HL-60 (cell line): ENCODE measurements at regions not wholly inside any gene's neighbourhood (a gene's known extent, or its start where the extent isn't known, plus 50 kb on each side); places are given as distances from the start of the nearest gene placed in this dataset.

Source experiments
- DNase-seq, 2 experiments: peaks; one replicate each; pipeline ENCODE4 v3.0.0-alpha.2; 2010 to 2020; ENCODE audit warnings: low read depth in 1 of 2, low spot score in 1 of 2
- H3K27ac ChIP-seq: fragments of 250-450 bp; sonication (Bioruptor Pico); replicated peaks from 2 replicates; pipeline ENCODE4 v1.5.1; 2020; ENCODE audit warnings: mild to moderate bottlenecking, moderate library complexity
- H3K27me3 ChIP-seq: fragments of 250-450 bp; sonication (Bioruptor Pico); 2 replicates; pipeline ENCODE4 v1.5.1; 2021; ENCODE audit warnings: mild to moderate bottlenecking, moderate library complexity; ENCODE audit not compliant: insufficient read depth, poor library complexity, severe bottlenecking
- H3K4me3 ChIP-seq: replicated peaks from 2 replicates; pipeline ENCODE4 v1.5.1; 2011; ENCODE audit warnings: mild to moderate bottlenecking, control low read depth, low read length; ENCODE audit not compliant: insufficient read depth
- CTCF ChIP-seq: IDR thresholded peaks from one replicate; pipeline ENCODE4 v1.5.1; 2011; ENCODE audit warnings: low read length, control low read depth, inconsistent platforms; ENCODE audit not compliant: insufficient read depth
- GABPA ChIP-seq: IDR thresholded peaks from 2 replicates; pipeline ENCODE4 v1.6.1; 2012; ENCODE audit warnings: low read depth
- POLR2AphosphoS5 ChIP-seq: IDR thresholded peaks from 2 replicates; pipeline ENCODE4 v1.6.1; 2012; ENCODE audit warnings: low read depth
- SPI1 ChIP-seq: IDR thresholded peaks from 2 replicates; pipeline ENCODE4 v1.6.1; 2012; ENCODE audit warnings: low read depth, mild to moderate bottlenecking, borderline replicate concordance
- TF ChIP-seq, protein P1 (sequence below): IDR thresholded peaks from 2 replicates; pipeline ENCODE4 v1.6.1; 2012; ENCODE audit warnings: low read depth; ENCODE audit not compliant: insufficient replicate concordance

- no peak for DNase-seq
Measured at GRCh38 chr3:66817951-66818557, 180.1 kb upstream of the KBTBD8 start.

GRCh38 chr3:66819993-66820501 is 178.1 kb upstream of the KBTBD8 start:
- Histone ChIP-seq H3K27ac (no peak overlapping the region), H3K27me3 (no peaks in the 10 kb centered on the region), H3K4me3 (no peak overlapping the region)
- DNase-seq = no peak
- TF ChIP-seq CTCF (no peak), POLR2AphosphoS5 (no peak), SPI1 (no peak), GABPA (no peak)
- TF ChIP-seq, protein P1, sequence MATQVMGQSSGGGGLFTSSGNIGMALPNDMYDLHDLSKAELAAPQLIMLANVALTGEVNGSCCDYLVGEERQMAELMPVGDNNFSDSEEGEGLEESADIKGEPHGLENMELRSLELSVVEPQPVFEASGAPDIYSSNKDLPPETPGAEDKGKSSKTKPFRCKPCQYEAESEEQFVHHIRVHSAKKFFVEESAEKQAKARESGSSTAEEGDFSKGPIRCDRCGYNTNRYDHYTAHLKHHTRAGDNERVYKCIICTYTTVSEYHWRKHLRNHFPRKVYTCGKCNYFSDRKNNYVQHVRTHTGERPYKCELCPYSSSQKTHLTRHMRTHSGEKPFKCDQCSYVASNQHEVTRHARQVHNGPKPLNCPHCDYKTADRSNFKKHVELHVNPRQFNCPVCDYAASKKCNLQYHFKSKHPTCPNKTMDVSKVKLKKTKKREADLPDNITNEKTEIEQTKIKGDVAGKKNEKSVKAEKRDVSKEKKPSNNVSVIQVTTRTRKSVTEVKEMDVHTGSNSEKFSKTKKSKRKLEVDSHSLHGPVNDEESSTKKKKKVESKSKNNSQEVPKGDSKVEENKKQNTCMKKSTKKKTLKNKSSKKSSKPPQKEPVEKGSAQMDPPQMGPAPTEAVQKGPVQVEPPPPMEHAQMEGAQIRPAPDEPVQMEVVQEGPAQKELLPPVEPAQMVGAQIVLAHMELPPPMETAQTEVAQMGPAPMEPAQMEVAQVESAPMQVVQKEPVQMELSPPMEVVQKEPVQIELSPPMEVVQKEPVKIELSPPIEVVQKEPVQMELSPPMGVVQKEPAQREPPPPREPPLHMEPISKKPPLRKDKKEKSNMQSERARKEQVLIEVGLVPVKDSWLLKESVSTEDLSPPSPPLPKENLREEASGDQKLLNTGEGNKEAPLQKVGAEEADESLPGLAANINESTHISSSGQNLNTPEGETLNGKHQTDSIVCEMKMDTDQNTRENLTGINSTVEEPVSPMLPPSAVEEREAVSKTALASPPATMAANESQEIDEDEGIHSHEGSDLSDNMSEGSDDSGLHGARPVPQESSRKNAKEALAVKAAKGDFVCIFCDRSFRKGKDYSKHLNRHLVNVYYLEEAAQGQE = no peak

More at GRCh38 chr3:66817951-66818557, 180.1 kb upstream of the KBTBD8 start:
- no peak overlapping the region for H3K27ac ChIP-seq
- H3K27me3 ChIP-seq = no peaks in the 10 kb centered on the region
- H3K4me3 ChIP-seq = no peak overlapping the region
- TF ChIP-seq GABPA = no peak

DNA sequence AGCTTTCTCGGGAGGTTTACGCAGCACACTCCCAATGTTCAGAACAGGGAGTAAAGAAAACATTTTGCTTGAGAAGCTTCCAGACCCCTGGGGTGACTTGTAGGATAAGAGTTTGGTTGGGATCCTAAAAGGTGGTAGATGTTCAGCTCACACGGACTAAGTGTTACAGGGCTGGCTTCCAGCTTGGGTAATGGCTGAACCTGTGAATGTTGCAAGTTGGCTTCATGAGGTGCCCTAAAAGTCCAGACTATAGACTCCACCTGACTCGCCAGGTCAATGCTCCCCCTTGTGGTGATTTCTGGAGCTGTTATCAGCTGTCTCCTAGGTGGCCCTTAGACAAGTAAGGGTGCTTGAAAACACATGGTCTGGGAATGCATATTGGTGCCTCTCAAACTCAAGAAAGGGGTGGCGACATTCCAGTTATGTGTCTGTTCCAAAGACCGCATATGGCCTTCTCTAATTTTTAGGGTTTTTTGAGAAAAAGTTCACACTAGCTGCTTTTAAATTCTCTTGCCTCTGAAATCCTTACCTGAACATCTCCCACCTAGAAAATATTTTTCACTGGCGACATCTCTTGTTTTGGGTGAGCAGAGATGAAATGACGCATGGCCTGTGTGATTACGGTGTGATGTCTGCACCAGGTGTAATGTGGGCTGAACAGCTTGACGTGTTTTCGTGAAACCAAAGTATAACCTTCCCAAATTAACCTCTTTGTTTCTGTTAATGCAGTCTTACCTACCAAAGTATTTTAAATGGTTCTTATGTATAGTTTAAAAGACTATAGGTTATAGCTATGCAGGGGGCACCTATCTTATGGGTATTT is 175.7 kb upstream of the KBTBD8 start:
- Histone ChIP-seq H3K27me3 (no peaks in the 10 kb centered on the region), H3K4me3 (no peak overlapping the region), H3K27ac (no peak overlapping the region)
- TF ChIP-seq CTCF = peak; percentile 60
- no peak for TF ChIP-seq SPI1
- no peak for TF ChIP-seq POLR2AphosphoS5
- no peak for TF ChIP-seq GABPA
- TF ChIP-seq, protein P1 = no peak
- DNase-seq = peak; percentile 52

DNA sequence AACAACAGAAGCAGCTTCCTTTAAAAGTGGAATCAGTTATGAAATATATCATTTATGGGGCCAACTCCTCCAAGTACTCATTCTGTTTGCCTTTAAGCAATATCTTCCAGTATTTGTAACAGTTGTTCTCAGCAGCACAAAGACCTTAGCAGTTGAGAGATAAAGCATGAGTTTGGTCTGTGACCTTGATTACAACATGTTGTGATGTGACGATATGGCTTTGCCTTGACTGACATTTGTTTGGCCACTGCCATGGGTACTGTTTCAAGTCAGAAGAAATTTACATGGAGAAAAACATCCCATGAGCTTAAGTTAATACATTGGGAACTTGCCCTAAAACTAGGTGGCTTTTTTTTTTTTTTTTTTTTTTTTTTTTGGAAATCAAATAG is 175.1 kb upstream of the KBTBD8 start:
- no peak for DNase-seq
- TF ChIP-seq GABPA (no peak), POLR2AphosphoS5 (no peak), CTCF (no peak), SPI1 (no peak)
- TF ChIP-seq, protein P1 = no peak
- Histone ChIP-seq H3K27ac (no peak overlapping the region), H3K27me3 (no peaks in the 10 kb centered on the region), H3K4me3 (no peak overlapping the region)
